ENCODE measurements at regions not wholly inside any gene's neighbourhood (a gene's known extent, or its start where the extent isn't known, plus 50 kb on each side); places are given as distances from the start of the nearest gene placed in this dataset.

- no peak for TF ChIP-seq CTCF (IDR thresholded peaks at IDR 0.05; ENCODE audit: insufficient read depth, missing control alignments)
- DNase-seq (ENCODE audit: insufficient read length, low spot score), result no peak
- no peak for FAIRE-seq
Measured at GRCh38 chr9:15086778-15087324, 176.6 kb upstream of the FREM1 start.

- FAIRE-seq (no peak), DNase-seq (ENCODE audit: insufficient read length, low spot score) (no peak)
- no peak for TF ChIP-seq CTCF (IDR thresholded peaks at IDR 0.05; ENCODE audit: insufficient read depth, missing control alignments)
Measured at GRCh38 chr9:15086156-15086763, 176.0 kb upstream of the FREM1 start.

- FAIRE-seq (no peak), DNase-seq (ENCODE audit: insufficient read length, low spot score) (no peak)
- no peak for TF ChIP-seq CTCF (IDR thresholded peaks at IDR 0.05; ENCODE audit: insufficient read depth, missing control alignments)
Measured at GRCh38 chr9:15081021-15081753, 171.0 kb upstream of the FREM1 start.

- FAIRE-seq (no peak), DNase-seq (ENCODE audit: insufficient read length, low spot score) (no peak)
- no peak for TF ChIP-seq CTCF (IDR thresholded peaks at IDR 0.05; ENCODE audit: insufficient read depth, missing control alignments)
Measured at GRCh38 chr9:15080401-15080800, 170.2 kb upstream of the FREM1 start.

- FAIRE-seq, result no peak
- no peak for DNase-seq (ENCODE audit: insufficient read length, low spot score)
- no peak for TF ChIP-seq CTCF (IDR thresholded peaks at IDR 0.05; ENCODE audit: insufficient read depth, missing control alignments)
Measured at GRCh38 chr9:15079989-15080388, 169.8 kb upstream of the FREM1 start.

- TF ChIP-seq CTCF (IDR thresholded peaks at IDR 0.05; ENCODE audit: insufficient read depth, missing control alignments), result no peak
- no peak for FAIRE-seq
- no peak for DNase-seq (ENCODE audit: insufficient read length, low spot score)
Measured at GRCh38 chr9:15077946-15078729, 167.9 kb upstream of the FREM1 start.

Data from D721Med (cell line).